GM21723 (cell line): ENCODE measurements at regions not wholly inside any gene's neighbourhood (a gene's known extent, or its start where the extent isn't known, plus 50 kb on each side); places are given as distances from the start of the nearest gene placed in this dataset.

Experiments used
- ATAC-seq: cut with Tn5 transposase; IDR thresholded peaks from one replicate; pipeline ENCODE4 v1.9.1; 2021; ENCODE audit warnings: mild to moderate bottlenecking, moderate library complexity; ENCODE audit not compliant: unreplicated experiment

GRCh38 chr5:1669276-1670155, 130.1 kb downstream of the MRPL36 start:
- ATAC-seq: no peak

GRCh38 chr5:1668141-1668721, 131.4 kb downstream of the MRPL36 start:
- ATAC-seq: no peak

- ATAC-seq: no peak
Measured at GRCh38 chr5:1667648-1668140, 131.9 kb downstream of the MRPL36 start.

GRCh38 chr5:1666812-1667588, 132.6 kb downstream of the MRPL36 start:
- ATAC-seq: no peak

- no peak for ATAC-seq
Measured at GRCh38 chr5:1666221-1666620, 133.4 kb downstream of the MRPL36 start.

- no peak for ATAC-seq
Measured at GRCh38 chr5:1665803-1666202, 133.8 kb downstream of the MRPL36 start.

- no peak for ATAC-seq
Measured at GRCh38 chr5:1665231-1665630, 134.4 kb downstream of the MRPL36 start.

- ATAC-seq: no peak
Measured at GRCh38 chr5:1663186-1663585, 136.5 kb downstream of the MRPL36 start.

GRCh38 chr5:1662559-1663085, 137.0 kb downstream of the MRPL36 start:
- no peak for ATAC-seq

- ATAC-seq: no peak
Measured at GRCh38 chr5:1661831-1662558, 137.6 kb downstream of the MRPL36 start.

- no peak for ATAC-seq
Measured at GRCh38 chr5:1661311-1661710, 137.6 kb upstream of the LPCAT1 start.

- ATAC-seq: no peak
Measured at GRCh38 chr5:1660511-1660910, 136.8 kb upstream of the LPCAT1 start.

GRCh38 chr5:1660001-1660400, 136.2 kb upstream of the LPCAT1 start:
- ATAC-seq: no peak

- ATAC-seq: no peak
Measured at GRCh38 chr5:1659100-1659981, 135.6 kb upstream of the LPCAT1 start.

- ATAC-seq: no peak
Measured at GRCh38 chr5:1658665-1659064, 134.9 kb upstream of the LPCAT1 start.

GRCh38 chr5:1657161-1657741, 133.5 kb upstream of the LPCAT1 start:
- no peak for ATAC-seq

- no peak for ATAC-seq
Measured at GRCh38 chr5:1656271-1656975, 132.7 kb upstream of the LPCAT1 start.

GRCh38 chr5:1655496-1656270, 131.9 kb upstream of the LPCAT1 start:
- no peak for ATAC-seq
